ENCODE measurements at regions not wholly inside any gene's neighbourhood (a gene's known extent, or its start where the extent isn't known, plus 50 kb on each side); places are given as distances from the start of the nearest gene placed in this dataset.
"Not testable (repeated sequence)": the region's sequence is repeated elsewhere in the genome, so short reads cannot be mapped to it uniquely, and the experiment has no call there.

DNA sequence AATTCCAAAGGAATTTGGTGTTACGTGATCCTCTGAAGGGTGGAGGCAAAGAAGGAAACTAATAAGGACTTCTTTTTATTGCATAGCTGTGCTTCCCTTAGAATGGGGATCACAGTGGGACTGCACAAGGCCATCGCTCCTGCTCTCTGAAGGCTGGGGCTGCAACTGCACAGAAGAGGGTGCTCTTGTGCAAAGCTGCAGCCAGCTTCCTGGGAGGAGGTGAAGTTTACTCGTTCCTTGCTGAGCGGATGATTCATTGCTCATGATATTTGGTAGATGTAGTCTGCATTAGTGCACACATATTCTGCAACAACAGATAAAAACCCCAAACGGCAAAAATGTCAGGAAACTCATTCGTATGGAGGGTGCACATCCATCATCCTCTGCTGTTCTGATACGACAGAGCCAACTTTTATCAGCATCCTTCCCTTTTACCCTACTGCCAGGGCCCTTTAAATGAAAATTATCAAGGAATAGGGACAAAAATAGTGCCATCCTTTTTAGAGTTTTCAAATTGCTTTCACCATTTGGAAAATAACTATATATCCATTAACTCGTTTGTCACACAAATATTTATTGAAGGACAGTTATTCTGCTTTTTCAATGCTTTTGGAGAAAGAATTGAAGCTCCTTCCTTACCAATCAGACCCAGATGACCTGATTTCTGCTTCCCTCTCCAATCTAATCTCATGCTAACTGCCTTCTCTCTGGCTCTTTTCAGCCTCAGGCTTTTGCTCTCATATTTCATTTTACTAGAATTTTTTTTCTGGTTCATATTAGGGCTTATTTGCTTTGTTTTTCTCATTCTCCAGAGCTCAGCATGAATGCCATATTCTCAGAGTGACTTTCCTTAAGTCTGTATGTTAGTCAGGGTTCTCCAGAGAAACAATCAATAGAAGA is 263.6 kb downstream of the DUSP10 start:
- peak; percentile 62 for DNase-seq

DNA sequence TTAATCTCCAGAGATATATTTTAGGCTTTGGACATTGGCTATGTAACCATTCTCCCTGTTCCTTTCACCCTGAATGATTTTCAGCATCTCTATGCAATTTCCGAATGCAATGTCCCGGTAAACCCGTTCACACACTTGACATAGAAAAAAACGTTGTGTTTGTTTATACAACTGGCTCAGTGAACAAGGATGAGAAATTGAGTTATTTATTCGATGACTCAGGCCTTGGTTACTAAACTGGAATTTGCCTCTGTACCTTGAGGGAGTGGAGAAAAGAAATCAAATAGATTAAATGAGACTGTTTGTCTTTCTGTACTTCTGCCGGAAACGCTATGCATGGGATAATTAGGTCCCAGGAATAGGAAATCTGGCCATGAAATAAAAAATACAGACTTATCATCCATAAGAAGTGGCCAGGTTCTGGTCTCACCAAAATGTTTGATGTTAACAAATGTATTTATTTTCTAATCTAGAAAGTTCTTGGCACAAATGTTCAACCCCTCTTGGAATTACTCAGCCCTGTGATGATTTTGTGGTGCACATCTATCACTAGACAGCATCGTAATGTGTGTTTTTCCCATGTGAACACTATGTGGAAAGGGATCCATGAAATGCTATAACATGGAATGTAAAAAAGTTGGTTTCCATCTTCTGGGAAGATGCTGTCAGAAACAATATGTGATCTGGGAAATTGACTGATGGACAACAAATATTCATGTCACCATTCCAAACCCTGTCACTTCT is 253.9 kb downstream of the DUSP10 start:
- no peak for DNase-seq

DNA sequence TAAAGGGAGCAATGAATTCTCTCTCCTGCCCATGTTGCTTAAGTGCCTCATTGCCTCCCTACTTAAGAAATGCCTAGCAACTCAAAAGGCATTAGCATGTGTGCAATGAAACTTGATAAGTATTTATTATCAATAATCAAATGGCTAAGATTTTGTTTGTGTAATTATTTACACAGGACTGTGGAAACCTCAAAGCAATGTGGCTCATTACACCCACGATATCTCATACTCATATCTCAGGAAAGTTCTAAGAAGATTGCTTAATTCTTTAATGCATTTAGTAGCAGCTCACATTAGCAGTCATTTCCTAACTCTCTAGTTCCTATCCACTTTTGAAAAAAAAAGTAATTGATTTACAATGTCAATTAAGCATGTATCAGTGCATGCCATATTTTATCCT is 253.3 kb downstream of the DUSP10 start:
- no peak for DNase-seq

GRCh38 chr1:221494670-221495069 is 247.2 kb downstream of the DUSP10 start:
- DNase-seq: no peak

- no peak for DNase-seq
Measured at GRCh38 chr1:221497046-221497445, 244.8 kb downstream of the DUSP10 start.

DNA sequence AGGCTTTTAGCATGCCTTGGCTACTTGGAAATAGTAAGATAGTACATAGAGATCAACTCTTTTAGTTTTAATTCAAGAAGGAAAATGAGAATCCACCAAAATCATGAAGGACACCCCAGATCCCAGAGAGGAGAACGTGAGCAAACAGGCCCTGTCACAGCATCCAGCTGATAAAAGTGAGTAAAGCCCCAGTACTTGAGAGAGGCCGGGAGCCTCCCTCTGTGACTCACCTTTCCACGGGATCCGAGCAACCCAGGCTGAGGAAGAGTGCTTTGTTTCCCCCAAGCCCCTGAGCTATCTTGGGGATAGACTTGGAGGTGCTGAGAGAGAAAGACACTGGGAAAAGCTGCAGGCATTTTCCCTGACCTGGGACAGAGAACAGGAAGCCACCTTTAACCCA is 238.6 kb downstream of the DUSP10 start:
- no peak for DNase-seq

- no peak for DNase-seq
Measured at GRCh38 chr1:221509575-221510355, 232.1 kb downstream of the DUSP10 start.

- no peak for DNase-seq
Measured at GRCh38 chr1:221510793-221511503, 230.9 kb downstream of the DUSP10 start.

GRCh38 chr1:221511797-221512196 is 230.1 kb downstream of the DUSP10 start:
- DNase-seq: no peak

- DNase-seq: no peak
Measured at GRCh38 chr1:221514806-221515205, 227.1 kb downstream of the DUSP10 start.

- no peak for DNase-seq
Measured at GRCh38 chr1:221515496-221515895, 226.4 kb downstream of the DUSP10 start.

DNA sequence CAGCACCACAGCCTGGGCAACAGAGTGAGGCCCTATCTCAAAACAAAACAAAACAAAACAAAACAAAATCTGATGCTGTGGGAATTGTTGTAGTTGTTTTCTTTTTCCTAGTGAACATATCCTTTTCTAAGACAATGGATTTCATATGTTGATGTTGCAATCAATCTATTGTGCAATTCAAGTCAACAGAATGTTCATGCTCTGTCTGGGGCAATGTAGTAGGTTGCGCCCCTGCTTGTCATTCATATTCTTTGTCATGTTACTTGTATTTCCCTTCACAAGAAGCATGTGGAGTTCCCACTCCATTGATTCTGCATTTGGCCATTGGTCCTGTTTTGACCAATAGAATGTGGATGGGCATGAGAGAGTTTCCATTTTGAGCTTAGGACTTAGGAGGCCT is 223.9 kb downstream of the DUSP10 start:
- DNase-seq: no peak

DNA sequence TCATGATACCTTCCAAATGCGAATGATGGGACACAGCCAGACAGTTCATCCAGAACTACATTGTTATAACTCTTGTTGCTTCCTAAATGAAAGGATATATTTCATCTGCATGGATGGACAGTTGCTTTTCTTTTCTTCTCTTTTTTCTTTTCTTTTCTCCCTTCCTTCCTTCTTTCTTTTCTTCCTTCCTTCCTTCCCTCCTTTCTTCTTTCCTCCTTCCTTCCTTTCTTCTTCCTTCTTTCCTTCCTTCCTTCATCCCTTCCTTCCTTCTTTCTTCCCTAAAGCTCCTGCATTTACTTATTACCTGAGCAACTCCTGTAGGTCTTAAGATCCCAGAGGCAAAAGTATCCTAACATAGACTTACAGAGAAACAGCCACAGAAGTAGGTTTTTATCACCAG is 221.6 kb downstream of the DUSP10 start:
- DNase-seq: no peak

GRCh38 chr1:221521686-221522085 is 220.2 kb downstream of the DUSP10 start:
- no peak for DNase-seq

DNA sequence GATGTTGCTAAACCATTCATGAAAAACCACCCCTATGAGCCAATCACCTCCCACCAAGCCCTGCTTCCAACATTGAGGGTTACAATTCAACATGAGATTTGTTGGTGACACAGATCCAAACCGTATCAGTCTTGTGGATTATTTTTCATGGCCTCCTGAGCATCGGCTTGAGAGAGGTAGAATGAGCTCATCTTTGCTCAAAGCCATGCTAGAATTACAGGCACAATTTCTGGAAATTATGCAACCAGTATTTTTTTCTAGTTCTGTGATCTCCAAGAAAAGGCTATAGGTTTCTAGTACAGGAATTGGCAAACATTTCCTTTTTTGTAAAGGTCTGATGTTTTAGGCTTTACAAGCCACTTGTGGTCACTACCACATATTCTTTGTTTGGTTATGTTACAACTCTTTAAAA is 219.4 kb downstream of the DUSP10 start:
- no peak for DNase-seq

DNA sequence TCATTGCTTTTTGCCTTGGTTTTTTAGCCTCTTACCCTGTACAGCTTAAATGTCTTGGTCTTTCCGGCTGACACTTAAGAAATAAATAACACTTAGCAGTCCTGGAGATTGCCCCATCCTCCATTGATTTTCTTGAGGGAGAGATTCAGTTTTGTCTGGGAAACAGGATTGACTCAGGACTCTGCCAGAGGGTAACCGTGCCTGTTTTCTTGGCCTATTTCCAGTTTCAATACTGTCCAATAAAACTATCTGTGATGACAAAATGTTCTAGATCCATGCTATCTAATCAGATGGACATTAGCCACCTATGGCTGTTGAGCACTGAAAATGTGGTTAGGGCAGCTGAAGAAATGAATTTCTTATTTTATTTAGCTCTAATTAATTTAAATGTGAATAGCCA is 216.1 kb downstream of the DUSP10 start:
- no peak for DNase-seq

DNA sequence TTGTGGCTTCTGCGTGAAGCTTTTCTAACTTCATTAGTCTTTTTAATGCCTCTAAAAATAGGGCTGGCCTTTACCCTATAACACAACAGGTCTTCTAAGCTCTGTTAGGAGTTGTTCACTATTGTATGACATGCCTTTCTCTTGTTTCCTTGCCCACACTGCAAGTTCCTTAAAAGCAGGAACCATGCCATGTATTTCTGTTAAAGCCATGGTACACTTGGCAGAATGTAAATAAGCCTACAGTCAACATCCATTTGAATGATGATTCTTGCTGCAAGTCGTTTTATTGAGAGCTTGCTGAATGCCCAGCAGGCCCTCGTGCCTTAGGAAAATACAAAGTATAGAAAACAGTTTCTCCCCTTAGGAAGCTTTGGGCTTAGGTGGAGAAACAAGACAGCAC is 214.6 kb downstream of the DUSP10 start:
- no peak for DNase-seq

DNA sequence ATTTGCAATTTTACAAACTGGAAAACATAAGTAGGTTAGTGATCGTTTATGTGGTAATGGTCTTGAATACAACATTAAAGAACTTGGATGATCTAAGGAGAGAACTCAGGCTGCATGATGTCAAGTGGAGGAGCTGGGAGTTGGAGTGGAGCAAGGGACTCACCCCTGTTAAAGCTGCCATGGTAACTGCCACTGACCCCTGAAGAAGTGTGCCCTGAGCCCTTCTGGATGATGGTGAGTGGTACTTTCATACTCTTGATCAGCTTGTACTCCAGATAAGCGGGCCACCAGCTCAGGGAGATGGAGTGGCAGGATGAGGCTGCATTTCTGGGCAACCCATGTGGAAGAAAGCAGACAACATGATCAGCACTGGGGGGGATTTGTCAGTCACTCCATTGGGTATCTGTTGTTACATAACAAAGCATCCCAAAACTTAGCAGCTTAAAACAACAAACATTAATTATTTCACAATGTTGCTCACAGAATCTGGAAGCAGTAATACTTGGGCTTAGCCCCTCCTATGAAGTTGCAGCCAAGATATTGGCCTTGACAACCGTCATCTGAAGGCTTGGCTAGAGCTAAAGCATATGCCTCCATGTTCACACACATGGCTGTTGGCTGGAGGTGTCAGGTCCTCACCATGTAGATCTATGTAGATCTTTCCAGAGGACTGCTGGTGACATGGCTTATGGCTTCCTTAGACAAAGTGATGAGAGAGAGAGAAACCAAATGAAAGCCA is 213.8 kb downstream of the DUSP10 start:
- DNase-seq: no peak

GRCh38 chr1:221530159-221530558 is 211.7 kb downstream of the DUSP10 start:
- DNase-seq: not testable (repeated sequence)

GRCh38 chr1:221530791-221531190 is 211.1 kb downstream of the DUSP10 start:
- no peak for DNase-seq

- DNase-seq: no peak
Measured at GRCh38 chr1:221532071-221532773, 209.7 kb downstream of the DUSP10 start.

Measured in stimulated activated CD4-positive, alpha-beta T cell treated with anti-CD3 and anti-CD28 coated beads, Interleukin-4, amount 100 ng/mL, for 24 hours (primary cell).